Thyroid gland (tissue), 4 donors: ENCODE measurements at regions not wholly inside any gene's neighbourhood (a gene's known extent, or its start where the extent isn't known, plus 50 kb on each side); places are given as distances from the start of the nearest gene placed in this dataset.

Source experiments
- DNase-seq, 2 donors: peaks; one replicate each; pipeline ENCODE4 v3.0.0-alpha.2; 2019
- H3K27ac ChIP-seq, 3 donors: fragments of 200-600 bp; sonication (generic); 1 replicate in 2 of 3; 2 replicates in 1 of 3; pipeline ENCODE4 v1.5.1; 2016 to 2019; ENCODE audit warnings: mild to moderate bottlenecking in 1 of 3, moderate library complexity in 1 of 3
- H3K27me3 ChIP-seq: fragments of 200-600 bp; sonication (generic); one replicate; pipeline ENCODE4 v1.5.1; 2019
- H3K36me3 ChIP-seq, 2 donors: fragments of 200-600 bp; sonication (generic); one replicate each; pipeline ENCODE4 v1.5.1; 2016 to 2019
- H3K4me1 ChIP-seq, 2 donors: fragments of 200-600 bp; sonication (generic); one replicate each; pipeline ENCODE4 v1.5.1; 2017 to 2019
- H3K4me3 ChIP-seq, 3 donors: fragments of 200-600 bp; sonication (generic); replicated peaks in 1 of 3; 1 replicate in 2 of 3; 2 replicates in 1 of 3; pipeline ENCODE4 v1.5.1; 2016; ENCODE audit warnings: mild to moderate bottlenecking in 1 of 3
- H3K9me3 ChIP-seq: fragments of 200-600 bp; sonication (generic); one replicate; pipeline ENCODE4 v1.5.1; 2017
- CTCF ChIP-seq, 6 experiments: fragments of 200-600 bp in 3 of 6; fragments of 450-650 bp in 3 of 6; sonication (generic) in 3 of 6; IDR thresholded peaks; one replicate each; pipeline ENCODE4 v1.5.1; 2016 to 2019; ENCODE audit warnings: antibody characterized with exemption in 6 of 6, mild to moderate bottlenecking in 2 of 6, inconsistent platforms in 1 of 6, moderate library complexity in 1 of 6
- POLR2A ChIP-seq, 2 donors: fragments of 450-650 bp; IDR thresholded peaks; one replicate each; pipeline ENCODE4 v1.6.1; 2017; ENCODE audit warnings: antibody characterized with exemption in 2 of 2, mild to moderate bottlenecking in 2 of 2, moderate library complexity in 1 of 2
- WGBS, 2 donors: methylation state at CpG; one replicate each; pipeline ENCODE4 v1.1.5; 2017; 5-methylcytosine and 5-hydroxymethylcytosine counted together
- intact Hi-C: fragments of 100-400 bp; cut with DNase I; formaldehyde crosslinking; loops from one replicate; pipeline ENCODE4 v1.15.1; 2023

- H3K27me3 ChIP-seq = no peaks in the 10 kb centered on the region
- WGBS, 2 donors = 41 to 47% methylated on average over 2 of the region's 2 CpGs
- peaks cover 3 to 16% of the 10 kb centered on the region in 2 donors for H3K4me1 ChIP-seq
- H3K4me3 ChIP-seq = no peak overlapping the region
- no peaks in the 10 kb centered on the region for H3K36me3 ChIP-seq
- no peak for TF ChIP-seq POLR2A (IDR thresholded peaks at IDR 0.05)
- TF ChIP-seq CTCF (IDR thresholded peaks at IDR 0.05) = no peak
- no peak overlapping the region for H3K27ac ChIP-seq
- H3K9me3 ChIP-seq = no peaks in the 10 kb centered on the region
- no peak for DNase-seq
- intact Hi-C loops = no loop called here
These were observed 586.0 kb upstream of the VRK2 start for GRCh38 chr2:57460396-57461276.

GRCh38 chr2:57461624-57462023, 585.0 kb upstream of the VRK2 start:
- TF ChIP-seq POLR2A (IDR thresholded peaks at IDR 0.05) = no peak
- TF ChIP-seq CTCF (IDR thresholded peaks at IDR 0.05) = no peak
- intact Hi-C loops = no loop called here
- Histone ChIP-seq H3K9me3 (no peaks in the 10 kb centered on the region), H3K36me3 (no peaks in the 10 kb centered on the region), H3K27me3 (no peaks in the 10 kb centered on the region), H3K27ac (no peak overlapping the region), H3K4me1 (peaks cover 3 to 16% of the 10 kb centered on the region in 2 donors), H3K4me3 (no peak overlapping the region)
- DNase-seq = peak; percentile 15 to 31
- WGBS, 2 donors = 27 to 40% methylated on average over 4 of the region's 4 CpGs

- intact Hi-C loops = no loop called here
These were observed 581.5 kb upstream of the VRK2 start for GRCh38 chr2:57465067-57465466.

GRCh38 chr2:57465967-57466366, 580.6 kb upstream of the VRK2 start:
- Histone ChIP-seq H3K9me3 (no peaks in the 10 kb centered on the region), H3K4me1 (peaks cover 3 to 10% of the 10 kb centered on the region in 2 donors), H3K27me3 (no peaks in the 10 kb centered on the region), H3K36me3 (no peaks in the 10 kb centered on the region), H3K27ac (no peak overlapping the region), H3K4me3 (no peak overlapping the region)
- no peak for DNase-seq
- WGBS, 2 donors = 75 to 81% methylated on average over 2 of the region's 2 CpGs
- no peak for TF ChIP-seq CTCF (IDR thresholded peaks at IDR 0.05)
- TF ChIP-seq POLR2A (IDR thresholded peaks at IDR 0.05) = no peak
- intact Hi-C loops = no loop called here

More at GRCh38 chr2:57465067-57465466, 581.5 kb upstream of the VRK2 start:
- H3K9me3 ChIP-seq = no peaks in the 10 kb centered on the region
- H3K4me1 ChIP-seq = peaks cover 3 to 15% of the 10 kb centered on the region in 2 donors
- H3K36me3 ChIP-seq = no peaks in the 10 kb centered on the region
- H3K27me3 ChIP-seq = no peaks in the 10 kb centered on the region
- TF ChIP-seq CTCF (IDR thresholded peaks at IDR 0.05) = no peak
- no peak for TF ChIP-seq POLR2A (IDR thresholded peaks at IDR 0.05)
- H3K27ac ChIP-seq = no peak overlapping the region
- WGBS, 2 donors = 94 to 97% methylated on average over 6 of the region's 6 CpGs
- H3K4me3 ChIP-seq = no peak overlapping the region
- DNase-seq = no peak

GRCh38 chr2:57475391-57475790, 571.2 kb upstream of the VRK2 start:
- no peaks in the 10 kb centered on the region for H3K27me3 ChIP-seq
- WGBS, 2 donors = 77 to 88% methylated on average over 3 of the region's 3 CpGs
- H3K36me3 ChIP-seq = no peaks in the 10 kb centered on the region
- no peaks in the 10 kb centered on the region for H3K9me3 ChIP-seq
- intact Hi-C loops = no loop called here
- no peaks in the 10 kb centered on the region for H3K4me1 ChIP-seq
- no peak for DNase-seq
- TF ChIP-seq CTCF (IDR thresholded peaks at IDR 0.05) = no peak
- TF ChIP-seq POLR2A (IDR thresholded peaks at IDR 0.05) = no peak
- no peak overlapping the region for H3K27ac ChIP-seq
- no peak overlapping the region for H3K4me3 ChIP-seq
